GM12875 (cell line): ENCODE measurements at regions not wholly inside any gene's neighbourhood (a gene's known extent, or its start where the extent isn't known, plus 50 kb on each side); places are given as distances from the start of the nearest gene placed in this dataset.

Experiments used
- H3K4me3 ChIP-seq: one replicate; pipeline ENCODE4 v1.5.1; 2011; ENCODE audit warnings: low read depth, low read length, control low read depth
- TF ChIP-seq, protein P1 (sequence below): IDR thresholded peaks from 2 replicates; pipeline ENCODE4 v1.5.1; 2011; ENCODE audit warnings: low read depth, mild to moderate bottlenecking, control low read depth, inconsistent platforms, low read length, moderate library complexity, borderline replicate concordance; ENCODE audit not compliant: insufficient read depth

DNA sequence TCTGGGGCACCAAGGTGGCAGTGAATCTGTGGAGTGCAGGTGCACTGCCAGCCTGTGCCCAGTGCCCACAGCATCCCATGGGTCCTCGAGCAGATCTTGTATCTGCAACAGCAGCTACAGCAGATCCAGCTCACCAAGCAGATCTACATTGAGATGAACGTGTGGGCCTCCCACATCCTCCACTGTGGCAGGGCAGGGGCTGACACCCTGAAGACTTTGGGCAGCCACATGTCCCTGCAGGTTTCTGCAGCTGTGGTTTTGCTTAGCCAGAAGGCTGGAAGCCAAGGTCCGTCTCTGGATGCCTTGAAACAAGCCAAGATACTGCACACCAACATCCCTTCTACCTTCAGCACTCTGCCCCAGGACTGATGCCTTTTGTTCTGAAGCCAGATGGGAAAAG, 338.8 kb upstream of the OR4E1 start:
- H3K4me3 ChIP-seq: no peak overlapping the region
- TF ChIP-seq, protein P1, sequence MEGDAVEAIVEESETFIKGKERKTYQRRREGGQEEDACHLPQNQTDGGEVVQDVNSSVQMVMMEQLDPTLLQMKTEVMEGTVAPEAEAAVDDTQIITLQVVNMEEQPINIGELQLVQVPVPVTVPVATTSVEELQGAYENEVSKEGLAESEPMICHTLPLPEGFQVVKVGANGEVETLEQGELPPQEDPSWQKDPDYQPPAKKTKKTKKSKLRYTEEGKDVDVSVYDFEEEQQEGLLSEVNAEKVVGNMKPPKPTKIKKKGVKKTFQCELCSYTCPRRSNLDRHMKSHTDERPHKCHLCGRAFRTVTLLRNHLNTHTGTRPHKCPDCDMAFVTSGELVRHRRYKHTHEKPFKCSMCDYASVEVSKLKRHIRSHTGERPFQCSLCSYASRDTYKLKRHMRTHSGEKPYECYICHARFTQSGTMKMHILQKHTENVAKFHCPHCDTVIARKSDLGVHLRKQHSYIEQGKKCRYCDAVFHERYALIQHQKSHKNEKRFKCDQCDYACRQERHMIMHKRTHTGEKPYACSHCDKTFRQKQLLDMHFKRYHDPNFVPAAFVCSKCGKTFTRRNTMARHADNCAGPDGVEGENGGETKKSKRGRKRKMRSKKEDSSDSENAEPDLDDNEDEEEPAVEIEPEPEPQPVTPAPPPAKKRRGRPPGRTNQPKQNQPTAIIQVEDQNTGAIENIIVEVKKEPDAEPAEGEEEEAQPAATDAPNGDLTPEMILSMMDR: no peak

- H3K4me3 ChIP-seq: no peak overlapping the region
- TF ChIP-seq, protein P1: no peak
These were observed 337.6 kb upstream of the OR4E1 start for GRCh38 chr14:22011253-22011642.

DNA sequence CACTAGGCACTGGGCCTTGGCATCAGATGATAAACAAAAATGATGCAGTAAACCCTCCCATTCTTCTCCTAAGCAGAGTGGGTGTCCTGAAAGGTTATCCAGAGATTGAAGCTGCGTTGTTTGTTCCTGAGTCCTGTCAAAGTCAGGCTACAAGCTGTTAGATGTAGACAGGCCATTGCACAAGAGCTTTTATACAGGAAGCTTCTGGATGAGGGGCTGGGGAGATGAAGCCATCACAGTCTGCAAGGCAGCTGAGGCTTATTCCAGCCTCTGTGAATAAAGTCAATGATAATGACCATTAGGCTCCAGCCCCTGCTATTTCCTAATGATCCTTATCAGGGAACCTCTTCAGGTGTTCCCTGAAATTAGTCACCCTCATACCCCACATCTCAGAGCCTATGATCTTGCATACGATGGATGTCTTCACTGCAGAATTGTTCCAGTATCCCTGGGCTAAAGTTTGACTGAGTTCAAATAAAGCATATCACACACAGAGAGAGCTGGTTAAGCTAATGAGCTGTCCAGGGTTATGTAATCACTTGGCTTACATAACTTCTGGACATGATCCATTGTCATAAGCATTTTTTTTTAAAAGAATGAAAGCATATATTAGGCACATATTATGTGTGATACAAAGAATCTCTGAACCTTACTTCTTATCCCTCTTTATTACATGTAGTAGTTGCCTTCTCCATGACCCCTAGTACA, 337.1 kb upstream of the OR4E1 start:
- TF ChIP-seq, protein P1: no peak
- H3K4me3 ChIP-seq: no peak overlapping the region

DNA sequence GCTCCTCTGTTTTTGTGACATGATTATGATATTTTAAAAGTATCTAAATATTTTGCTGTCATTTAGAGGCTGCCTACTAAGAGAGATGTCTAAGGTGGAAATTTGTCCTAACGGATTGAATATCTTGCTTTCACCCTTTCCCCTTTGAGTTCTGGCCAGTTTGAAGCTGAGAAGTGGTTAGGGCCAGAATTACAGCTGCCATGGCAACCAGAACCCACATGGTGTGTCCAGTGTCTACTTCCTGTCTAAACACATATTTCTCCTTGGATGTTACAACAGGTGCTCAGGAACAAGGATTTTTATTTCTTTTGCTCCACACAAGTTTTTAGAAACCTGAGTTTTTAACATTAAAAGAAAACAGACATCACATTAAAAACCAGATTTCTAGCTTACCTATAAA, 335.1 kb upstream of the OR4E1 start:
- no peak overlapping the region for H3K4me3 ChIP-seq
- TF ChIP-seq, protein P1: no peak

- H3K4me3 ChIP-seq: no peak overlapping the region
- TF ChIP-seq, protein P1: no peak
These were observed 334.3 kb upstream of the OR4E1 start for GRCh38 chr14:22007784-22008412.

GRCh38 chr14:22007363-22007762, 333.7 kb upstream of the OR4E1 start:
- H3K4me3 ChIP-seq: no peak overlapping the region
- TF ChIP-seq, protein P1: no peak

GRCh38 chr14:22003461-22003860, 329.8 kb upstream of the OR4E1 start:
- no peak overlapping the region for H3K4me3 ChIP-seq
- TF ChIP-seq, protein P1: no peak
